Skin of body (tissue), 1 donor: ENCODE measurements at regions not wholly inside any gene's neighbourhood (a gene's known extent, or its start where the extent isn't known, plus 50 kb on each side); places are given as distances from the start of the nearest gene placed in this dataset.

Experiments
- DNase-seq: peaks from one replicate; lab custom pipeline; 2025; lab: John Stamatoyannopoulos, UW

DNA sequence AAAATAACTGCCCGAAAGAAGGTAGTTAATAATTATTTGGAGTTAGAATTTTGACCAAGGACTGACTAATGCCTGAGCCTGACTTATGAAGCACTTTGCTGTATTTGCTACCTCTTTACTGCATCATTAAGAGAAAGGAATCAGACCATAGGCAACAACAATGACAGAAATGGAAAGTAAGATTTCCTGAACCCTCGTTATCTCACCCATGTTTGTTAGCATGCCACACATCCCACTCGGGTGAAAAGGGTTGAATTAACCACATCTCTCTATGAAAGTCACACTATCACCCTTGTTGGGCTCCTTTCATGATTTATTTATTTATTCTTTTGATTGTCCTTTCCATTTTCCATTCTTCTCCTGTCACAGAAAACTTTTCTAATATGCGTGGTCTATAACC, 59.6 kb downstream of the OLIG3 start:
- DNase-seq = no peak

- no peak for DNase-seq
These were observed 62.1 kb downstream of the OLIG3 start for GRCh38 chr6:137432054-137432611.

DNA sequence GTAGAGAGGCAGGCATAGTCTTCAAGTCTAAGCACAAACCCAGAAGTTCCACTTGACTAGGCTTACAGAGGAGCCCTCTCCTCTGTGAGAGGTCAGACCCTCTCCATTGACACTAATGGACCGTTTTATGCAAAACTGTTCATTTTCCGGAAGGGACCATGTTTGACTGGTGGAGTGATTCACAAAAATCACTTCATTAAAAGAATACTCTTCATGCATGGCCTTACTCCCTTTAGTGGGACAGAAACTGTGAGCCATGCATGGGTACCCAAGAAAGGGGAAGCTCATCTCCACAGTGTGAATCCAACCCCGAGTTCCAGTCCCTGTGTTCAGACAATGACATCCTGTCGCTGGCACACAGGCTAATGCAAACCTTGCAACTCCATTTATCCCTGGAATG, 63.2 kb downstream of the OLIG3 start:
- DNase-seq = no peak

DNA sequence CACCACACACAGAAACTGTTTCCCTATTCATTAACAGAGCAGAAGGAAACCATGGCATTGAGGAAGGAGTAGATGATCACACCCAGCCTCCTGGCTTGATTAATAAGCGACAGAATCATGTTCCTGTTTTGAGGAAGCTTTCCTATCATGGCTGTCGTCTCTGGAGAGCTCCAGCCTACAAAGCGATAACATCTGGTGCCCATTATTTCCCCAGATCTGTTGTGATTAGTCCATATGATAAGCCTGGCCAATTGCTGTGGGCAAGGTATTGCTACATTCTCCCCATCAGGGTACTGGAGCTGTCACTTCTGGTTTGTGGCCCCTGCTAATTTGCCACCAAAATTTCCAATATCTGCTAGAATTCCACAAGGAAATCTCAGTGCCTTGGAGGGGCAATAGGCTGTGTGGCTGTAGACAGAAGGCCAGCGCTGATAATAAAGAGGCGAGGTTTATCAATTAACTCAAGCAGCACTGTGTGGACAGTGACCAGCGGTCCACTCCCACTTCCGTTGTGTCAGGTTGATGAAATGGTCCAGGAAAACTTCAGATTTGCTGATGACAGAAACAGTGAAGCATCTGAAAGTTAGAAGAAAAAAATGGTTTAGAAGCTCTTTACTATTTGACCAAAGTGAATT, 66.4 kb downstream of the OLIG3 start:
- DNase-seq = no peak

DNA sequence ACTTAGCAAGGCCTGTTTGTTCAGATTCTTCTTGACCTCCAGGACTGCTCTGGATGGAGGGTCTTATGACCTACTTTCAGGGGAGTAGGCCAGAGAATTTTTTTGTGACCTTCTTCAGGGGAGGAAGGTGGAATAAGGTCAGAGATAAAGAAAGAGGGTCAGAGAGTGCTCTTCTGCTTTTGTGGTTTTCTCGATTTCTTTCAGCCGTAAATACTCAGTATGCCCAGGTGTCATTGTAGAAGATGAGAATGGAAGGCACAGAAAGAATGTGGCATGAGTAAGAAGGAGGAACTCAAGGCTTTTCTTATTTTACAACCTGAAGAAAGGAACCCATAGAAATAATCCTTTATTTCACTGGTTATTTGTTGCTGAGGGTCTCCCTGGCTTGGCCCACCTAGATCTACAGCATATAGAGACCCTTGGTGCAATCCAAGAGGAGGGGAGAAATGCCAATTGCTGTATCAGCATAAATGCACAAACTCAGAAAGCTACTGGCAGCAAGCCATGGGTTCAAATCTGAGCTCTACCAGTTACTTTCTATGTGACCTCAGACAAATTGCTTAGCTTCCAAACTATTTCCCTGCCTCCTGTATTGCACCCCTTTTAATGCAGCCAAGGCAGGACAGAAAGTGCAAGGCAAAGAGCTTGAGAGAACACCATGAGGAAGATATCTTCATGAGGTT, 68.0 kb downstream of the OLIG3 start:
- no peak for DNase-seq

DNA sequence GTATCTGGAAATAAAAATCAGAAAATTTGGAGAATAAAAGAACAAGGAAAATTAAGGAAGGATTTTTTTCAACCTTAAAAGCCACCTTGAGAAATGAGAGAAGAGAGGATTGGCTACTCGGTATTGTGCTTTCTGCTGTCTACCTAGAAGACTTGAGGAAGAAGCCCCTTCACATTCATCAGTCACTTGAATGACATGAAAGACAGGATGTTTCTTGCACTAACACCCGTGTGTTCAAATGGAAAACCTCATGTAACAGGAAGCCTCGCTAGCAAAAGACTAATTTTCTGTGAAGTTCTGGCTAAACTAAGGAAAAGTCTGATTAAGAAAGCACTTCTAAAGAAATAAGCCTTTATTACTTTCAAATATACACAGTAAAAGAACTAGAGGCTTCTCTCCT, 69.9 kb downstream of the OLIG3 start:
- no peak for DNase-seq

DNA sequence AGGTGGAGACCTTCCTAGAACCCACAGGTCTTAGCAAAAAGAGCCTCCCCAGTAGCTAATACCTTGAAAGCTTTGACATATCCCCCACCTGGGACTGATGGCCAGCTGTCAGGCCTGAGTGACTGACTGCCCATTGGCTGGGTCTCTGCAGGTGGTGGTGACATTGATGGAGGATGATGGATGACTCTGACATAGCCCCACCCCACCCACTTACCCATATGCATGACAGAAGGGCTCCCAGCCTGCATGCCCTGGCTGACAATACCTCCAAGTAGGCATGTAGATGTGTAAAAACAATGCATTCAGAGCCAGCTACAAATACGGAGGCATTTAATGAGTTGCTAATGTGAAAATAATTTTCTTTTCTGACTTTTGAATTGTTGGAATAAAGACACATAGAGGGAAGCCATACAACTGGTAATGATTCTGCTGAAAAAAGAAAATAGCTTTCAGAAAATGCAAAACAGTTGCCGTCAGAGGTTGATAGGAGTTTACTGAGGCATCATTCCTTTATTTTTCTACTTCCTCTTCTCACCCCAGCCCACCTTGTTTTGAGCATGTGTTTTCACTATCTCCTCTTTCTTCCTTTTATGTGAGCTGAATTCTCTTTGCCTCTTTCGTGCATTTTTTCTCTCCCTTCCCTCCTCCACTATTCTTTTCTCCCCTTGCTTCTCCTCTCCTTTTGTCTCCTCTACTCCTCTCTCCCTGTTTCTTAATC, 70.6 kb downstream of the OLIG3 start:
- DNase-seq = no peak

GRCh38 chr6:137417396-137417795, 76.8 kb downstream of the OLIG3 start:
- no peak for DNase-seq

DNA sequence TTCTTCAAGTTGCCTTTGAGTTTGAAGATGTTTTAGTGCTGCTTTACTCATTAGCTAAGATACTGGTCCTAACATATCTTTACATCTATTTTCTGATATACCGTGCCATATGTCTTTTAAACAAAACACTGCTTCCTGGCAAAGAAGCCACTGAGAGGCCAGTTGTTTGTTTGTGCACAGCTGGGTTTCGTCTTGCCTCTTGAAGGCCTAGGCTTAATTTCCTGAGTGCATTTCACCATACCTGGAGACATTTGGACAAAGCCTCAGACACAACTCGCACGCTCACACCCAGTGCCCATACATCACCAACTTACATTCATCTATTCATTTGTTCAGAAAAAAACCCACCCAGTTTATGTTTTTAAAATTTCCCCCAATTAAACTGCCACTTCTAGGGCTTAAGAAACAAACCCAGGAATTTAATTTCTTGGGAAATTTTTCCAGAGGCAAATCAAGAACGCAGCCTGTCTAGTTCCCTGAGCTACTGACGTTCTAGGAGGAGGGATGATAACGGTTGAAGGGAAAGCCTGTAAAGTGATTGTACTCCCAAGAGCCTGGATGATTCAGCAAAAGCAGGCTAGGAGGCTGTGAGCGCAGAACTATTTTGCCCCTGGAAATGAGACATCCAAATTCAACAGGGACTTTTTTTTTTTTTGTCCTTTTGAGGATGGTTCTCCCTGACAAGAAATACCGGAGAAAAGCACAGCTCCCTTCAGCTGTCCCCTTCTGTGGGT, 77.7 kb downstream of the OLIG3 start:
- no peak for DNase-seq

GRCh38 chr6:137415834-137416190, 78.4 kb downstream of the OLIG3 start:
- DNase-seq = no peak

DNA sequence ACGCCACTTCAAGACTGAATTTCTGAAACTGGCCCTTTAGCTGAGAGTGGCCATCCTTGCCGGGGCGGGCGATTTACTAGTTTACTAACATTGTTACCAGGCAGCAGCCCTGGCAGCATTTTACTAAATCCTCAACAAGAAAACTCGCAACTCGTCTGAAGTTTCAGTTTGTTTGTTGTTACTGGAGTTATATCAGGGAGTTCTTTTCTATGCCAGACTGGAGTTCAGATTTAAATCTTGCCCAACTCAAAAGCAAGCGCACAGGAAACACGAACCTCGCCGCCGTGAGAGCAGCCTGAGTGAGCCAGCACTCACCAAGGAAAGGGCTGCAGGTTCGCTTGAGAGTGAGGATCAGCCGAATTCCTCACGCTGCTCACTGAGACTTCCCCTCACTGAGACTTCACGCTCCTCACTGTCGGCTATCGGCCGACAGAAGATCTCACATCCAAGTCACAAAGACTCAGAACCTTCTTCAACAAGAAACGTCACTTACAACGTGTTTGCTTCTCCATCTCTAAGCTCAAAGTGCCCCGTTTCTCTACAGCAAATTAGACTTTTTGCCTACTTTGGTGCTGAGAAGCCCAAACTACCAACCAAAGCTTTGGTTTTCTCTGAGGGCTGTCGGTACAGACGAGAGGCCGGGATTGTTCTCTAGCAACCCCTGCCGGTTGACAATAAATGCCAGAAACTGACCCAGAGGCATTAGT, 78.9 kb downstream of the OLIG3 start:
- DNase-seq = peak; percentile 46

GRCh38 chr6:137414599-137414998, 79.6 kb downstream of the OLIG3 start:
- no peak for DNase-seq

- DNase-seq = no peak
These were observed 80.7 kb downstream of the OLIG3 start for GRCh38 chr6:137413482-137413881.

DNA sequence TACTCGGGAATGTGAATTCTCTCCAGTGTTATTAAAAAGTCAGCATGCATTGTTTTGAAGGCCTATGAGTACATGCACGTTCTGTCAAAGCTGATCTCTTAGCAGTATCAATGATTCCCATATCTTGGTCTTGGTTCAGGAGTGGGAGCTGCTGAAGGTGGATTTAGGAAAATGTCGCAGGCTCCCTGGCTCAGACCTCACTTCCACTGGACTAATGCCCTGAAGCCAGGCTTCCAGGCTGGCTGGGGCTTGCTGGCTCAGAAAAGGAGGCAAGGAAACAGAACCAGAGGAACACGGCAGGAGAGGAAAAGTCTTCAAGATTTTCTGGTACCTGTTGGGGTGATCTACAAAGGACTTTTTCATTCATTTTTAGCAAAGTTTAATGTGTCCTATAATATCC, 81.6 kb downstream of the OLIG3 start:
- DNase-seq = no peak

GRCh38 chr6:137409266-137409777, 84.9 kb downstream of the OLIG3 start:
- no peak for DNase-seq

GRCh38 chr6:137407816-137408215, 86.4 kb downstream of the OLIG3 start:
- no peak for DNase-seq

DNA sequence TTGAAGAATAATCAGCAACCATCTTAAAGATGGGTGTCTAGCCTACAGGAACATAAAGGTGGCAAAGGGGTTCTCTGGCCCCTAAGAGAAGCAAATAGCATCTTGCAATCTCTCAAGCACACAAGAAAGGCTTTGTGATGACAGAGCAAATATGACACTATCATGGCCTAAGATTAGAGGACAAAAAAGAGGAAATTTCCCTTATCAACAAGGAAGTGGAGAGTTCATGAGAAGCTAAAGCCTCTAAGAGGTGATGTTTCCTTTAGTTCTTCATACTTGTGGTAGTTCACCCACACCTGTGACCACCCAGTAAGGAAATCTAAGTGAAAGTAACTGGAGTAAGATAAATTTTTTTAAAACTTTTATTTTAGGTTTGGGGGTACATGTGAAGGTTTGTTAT, 88.4 kb downstream of the OLIG3 start:
- DNase-seq = no peak

- DNase-seq = no peak
These were observed 90.3 kb downstream of the OLIG3 start for GRCh38 chr6:137403855-137404254.

- no peak for DNase-seq
These were observed 90.8 kb downstream of the OLIG3 start for GRCh38 chr6:137403443-137403842.

DNA sequence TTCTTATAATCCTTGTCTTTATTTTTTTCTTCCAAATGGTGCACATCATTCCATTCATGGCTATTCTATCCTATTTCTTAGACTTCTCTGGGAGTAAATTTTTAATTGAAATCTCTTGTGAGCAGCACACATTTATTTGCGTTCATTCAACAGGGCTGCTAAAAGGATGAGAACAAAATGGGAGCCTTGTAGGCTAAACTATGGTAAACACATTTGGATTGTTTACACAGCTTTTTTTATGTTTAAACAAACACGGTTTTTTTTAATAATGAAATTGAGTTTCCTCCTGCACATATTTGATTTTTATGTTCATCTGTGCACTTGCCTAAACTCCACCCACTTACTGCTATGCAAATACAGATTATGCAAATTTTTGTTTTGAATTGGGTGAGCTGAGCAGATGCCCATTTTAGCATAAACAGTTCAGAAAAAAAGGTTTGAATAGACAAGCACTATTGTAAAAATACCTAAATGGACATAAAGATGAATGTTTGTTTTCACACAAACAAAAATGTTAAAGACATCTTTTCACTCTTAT, 92.0 kb downstream of the OLIG3 start:
- no peak for DNase-seq

DNA sequence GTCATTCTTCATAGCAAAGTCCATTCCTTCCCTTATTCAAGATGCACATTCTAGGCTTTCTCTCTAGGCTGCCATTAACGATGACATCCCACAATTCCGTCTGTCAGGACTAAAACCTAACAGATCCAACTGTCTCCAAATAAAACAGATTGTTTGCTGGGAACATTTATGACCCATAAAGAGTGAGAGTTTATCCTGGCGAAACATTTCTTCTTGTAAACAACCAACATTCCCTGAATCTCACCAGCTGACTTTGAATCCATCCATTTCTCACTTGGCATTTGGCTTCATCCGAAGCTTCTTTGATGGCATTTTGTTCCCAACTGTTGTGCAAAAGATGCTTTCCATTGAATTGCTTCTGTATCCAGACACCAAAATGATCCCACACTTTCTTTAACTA, 93.1 kb downstream of the OLIG3 start:
- no peak for DNase-seq
